HG03558 (cell line): ENCODE measurements at regions not wholly inside any gene's neighbourhood (a gene's known extent, or its start where the extent isn't known, plus 50 kb on each side); places are given as distances from the start of the nearest gene placed in this dataset.

Source experiments
- ATAC-seq: cut with Tn5 transposase; IDR thresholded peaks from one replicate; pipeline ENCODE4 v1.9.1; 2021; ENCODE audit warnings: moderate number of reproducible peaks; ENCODE audit not compliant: unreplicated experiment; ENCODE audit errors: extremely low read depth

- no peak for ATAC-seq
Observed at GRCh38 chr10:36647540-36647939, 477.9 kb upstream of the ANKRD30A start.

GRCh38 chr10:36640626-36641025 lies 484.8 kb upstream of the ANKRD30A start:
- no peak for ATAC-seq

- no peak for ATAC-seq
Observed at GRCh38 chr10:36638462-36639155, 486.8 kb upstream of the ANKRD30A start.

GRCh38 chr10:36636879-36637278 lies 488.5 kb upstream of the ANKRD30A start:
- ATAC-seq: no peak

DNA sequence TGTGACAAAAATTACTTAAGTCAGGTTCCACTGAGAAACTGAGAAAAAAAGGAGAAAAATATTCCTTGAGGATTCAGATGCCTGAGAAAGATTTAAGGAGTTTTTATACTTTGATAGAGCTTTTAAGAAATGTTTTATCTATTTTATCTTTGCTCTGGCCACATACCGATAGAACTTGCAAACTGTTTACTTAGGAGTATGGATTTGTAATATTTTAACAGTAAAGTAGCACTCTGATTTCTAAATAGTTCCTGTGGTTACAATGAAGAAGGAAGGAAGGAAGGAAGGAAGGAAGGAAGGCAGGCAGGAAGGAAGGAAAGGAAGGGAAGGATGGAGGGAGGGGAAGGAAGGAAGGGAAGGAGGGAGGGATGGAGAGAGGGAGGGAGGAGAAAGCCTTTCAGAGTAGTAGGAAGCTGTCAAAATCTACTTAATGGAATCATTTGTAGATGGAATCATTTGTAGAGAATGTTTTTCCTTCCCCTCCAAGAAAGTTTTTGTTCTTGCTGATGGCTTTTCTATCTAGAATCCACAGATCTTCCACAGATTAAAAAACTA lies 489.0 kb upstream of the ANKRD30A start:
- no peak for ATAC-seq

DNA sequence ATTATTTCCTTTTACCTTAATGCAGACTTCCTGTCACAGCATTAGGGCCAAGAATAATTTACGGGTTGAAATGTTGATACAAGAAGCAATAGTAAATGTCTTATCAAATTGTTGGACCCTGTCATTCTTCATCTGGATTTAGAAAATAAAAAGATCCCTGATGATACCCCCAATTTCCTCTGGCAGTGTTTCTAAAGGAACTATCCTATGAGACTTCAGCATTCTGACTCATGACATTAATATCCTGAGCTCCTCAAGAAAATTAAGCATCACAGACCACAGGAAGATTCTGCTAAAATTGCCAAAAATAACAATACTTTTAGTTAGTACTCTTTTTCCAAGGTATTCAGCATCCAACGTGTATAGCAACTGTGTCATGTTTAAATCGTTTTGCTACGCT lies 490.5 kb upstream of the ANKRD30A start:
- no peak for ATAC-seq

DNA sequence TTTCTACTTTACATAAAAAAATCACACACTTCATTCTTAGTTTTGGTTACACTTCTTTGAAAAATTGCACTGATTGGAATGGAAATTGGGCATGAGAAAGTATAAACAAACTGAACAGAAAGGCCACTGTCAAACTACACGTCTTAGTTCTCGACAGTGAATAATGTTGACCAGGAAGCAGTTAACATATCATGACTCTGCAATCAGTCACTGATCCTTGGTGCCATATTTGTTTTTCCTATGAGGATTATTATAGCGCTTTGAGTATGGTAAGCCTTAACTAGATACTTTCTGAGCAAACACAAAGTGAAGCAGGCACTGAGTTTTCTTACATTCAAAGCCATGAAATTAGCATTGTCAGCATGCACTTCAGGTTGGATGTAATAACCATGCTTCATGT lies 495.1 kb upstream of the ANKRD30A start:
- ATAC-seq: no peak

DNA sequence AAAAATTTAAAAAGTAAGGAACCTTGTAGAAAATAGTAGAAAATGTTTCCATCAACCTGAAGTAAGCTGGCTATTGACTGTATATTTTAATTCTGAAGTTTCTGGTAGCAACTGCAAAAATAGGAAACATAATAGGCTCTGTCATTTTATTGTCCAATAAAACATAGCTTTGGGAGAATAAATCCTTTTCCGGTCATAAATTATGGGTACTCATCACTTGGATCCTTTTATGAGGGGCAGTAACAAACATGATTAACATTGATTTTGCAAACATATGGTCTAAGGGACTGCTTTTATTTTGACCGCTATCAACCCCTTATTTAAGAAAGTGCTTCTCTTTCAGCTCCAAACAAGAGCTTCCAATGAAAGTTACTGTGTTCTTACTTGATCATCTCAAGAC lies 495.9 kb upstream of the ANKRD30A start:
- ATAC-seq: no peak

GRCh38 chr10:36624551-36625100 lies 500.8 kb upstream of the ANKRD30A start:
- ATAC-seq: no peak

GRCh38 chr10:36621346-36621745 lies 504.1 kb upstream of the ANKRD30A start:
- ATAC-seq: no peak

DNA sequence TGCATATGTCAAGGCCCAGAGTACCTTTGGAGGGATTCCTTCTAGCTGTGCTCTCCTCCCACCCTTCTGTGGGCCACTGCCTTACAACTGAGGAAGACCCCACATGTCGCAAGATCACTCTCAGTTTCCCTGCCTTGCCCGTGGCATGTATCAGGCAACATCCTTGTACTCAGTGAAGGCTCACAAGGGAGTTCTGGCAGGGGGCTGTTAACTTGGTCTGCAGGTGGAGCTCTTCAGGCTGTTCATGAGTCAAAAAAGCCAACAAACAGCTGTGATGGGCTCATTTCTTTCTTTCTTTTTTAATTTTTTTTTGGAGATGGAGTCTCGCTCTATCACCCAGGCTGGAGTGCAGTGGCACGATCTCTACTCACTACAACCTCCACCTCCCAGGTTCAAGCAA lies 513.0 kb upstream of the ANKRD30A start:
- ATAC-seq: no peak

DNA sequence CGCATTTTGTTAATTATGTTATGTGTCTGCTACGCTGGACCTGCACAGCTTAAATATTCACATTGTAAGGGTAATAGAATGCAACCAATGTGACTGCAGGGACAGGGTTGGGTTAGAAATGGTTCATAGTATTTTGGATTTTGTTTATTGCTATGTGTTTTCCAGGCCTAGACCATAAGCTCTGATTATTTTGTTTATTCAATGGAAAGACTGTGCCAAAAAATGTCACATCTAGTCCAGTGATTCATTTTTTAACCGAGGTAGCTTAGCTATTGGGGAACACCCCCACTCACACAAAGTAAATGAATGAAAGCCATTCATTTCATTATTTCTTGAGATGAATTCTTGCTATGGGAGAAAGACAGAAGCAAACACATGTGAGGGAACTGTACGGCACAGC lies 516.5 kb upstream of the ANKRD30A start:
- ATAC-seq: no peak

DNA sequence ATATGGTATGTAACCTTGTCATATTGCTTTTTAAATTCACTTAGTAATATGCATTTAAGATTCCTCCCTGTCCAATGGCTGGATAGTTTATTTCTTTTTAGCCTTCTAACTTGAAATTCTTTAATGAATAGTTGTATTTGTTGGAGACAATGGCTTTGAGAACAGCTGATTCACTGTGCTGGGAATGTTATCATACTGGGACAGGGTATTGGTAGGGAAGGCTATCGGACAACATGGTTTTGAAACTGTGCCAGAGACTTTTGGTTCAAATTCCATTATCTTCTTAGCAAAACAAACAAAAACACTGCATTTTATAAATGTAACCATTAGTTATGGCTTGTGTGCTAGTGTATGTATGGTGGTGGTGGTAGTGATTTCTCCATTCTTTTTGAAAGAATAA lies 517.1 kb upstream of the ANKRD30A start:
- no peak for ATAC-seq

DNA sequence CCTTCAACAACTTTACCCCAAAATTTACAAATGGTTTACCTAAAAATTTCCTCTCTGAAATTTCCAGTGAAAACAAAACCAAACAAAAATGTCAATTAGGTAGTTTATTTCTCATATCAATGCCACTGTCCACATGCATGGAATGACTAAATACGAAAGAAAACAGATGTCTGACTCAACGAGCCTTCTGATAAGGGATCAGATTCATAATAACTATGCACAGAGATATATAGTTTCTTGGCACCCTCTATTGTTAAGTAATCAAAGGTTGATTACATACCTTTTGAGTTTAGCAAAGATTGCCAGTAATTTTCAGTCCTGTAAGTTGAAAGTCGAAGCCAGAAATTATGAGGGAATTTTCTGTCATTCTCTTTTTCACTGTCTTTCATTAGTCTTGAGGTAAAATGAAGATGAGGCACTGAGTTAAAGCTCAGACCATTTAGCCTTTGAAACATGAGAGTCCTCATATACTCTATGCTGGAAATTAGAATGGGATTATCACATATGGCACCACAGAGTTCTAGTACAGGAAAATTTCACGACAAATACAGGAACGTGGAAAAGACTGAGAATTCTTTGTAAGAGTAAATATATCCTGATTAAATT lies 519.1 kb upstream of the ANKRD30A start:
- ATAC-seq: no peak

DNA sequence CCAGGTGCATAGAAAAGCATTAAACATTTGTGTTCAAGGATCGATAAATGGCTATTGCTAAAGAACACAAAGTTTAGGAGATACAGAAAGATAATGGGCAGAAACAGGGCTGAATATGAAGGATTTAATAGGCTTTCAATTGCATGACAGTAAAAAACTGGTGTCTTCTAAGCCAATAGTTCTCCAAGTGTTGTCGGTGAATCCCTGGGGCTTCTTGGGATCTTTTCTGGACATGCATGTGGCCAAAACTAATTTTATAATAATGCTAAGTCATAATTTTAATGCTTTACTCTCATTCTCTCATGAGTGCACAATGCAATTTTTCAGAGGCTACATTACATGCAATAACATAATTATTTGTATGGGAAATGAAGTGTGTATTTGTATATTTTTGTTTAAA lies 521.1 kb upstream of the ANKRD30A start:
- no peak for ATAC-seq

GRCh38 chr10:36603688-36604087 lies 521.7 kb upstream of the ANKRD30A start:
- ATAC-seq: no peak

- no peak for ATAC-seq
Observed at GRCh38 chr10:36602374-36602773, 523.0 kb upstream of the ANKRD30A start.

GRCh38 chr10:36597756-36598320 lies 527.6 kb upstream of the ANKRD30A start:
- ATAC-seq: no peak

GRCh38 chr10:36592964-36593363 lies 532.4 kb upstream of the ANKRD30A start:
- ATAC-seq: no peak

DNA sequence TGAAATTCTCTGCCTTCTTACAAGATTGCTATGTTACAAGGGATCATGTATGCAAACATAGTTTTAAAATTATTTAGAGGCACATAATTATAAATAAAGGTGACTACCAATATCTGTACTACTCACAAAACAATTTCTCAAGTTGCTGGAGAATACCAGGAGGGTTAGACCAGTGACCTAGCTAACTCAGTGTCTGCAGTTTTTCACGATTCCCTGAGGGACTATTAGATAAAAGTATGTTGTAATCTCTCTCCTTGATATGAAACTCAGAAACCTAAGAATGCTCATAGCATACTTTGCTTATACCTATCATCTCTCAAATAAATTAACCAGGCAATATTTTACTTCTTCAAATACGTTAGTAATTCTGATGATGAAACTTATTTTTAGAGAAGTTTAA lies 534.0 kb upstream of the ANKRD30A start:
- no peak for ATAC-seq

GRCh38 chr10:36583690-36584089 lies 541.7 kb upstream of the ANKRD30A start:
- ATAC-seq: no peak
